CD4-positive, alpha-beta T cell treated with Interleukin-15 for 4 hours (primary cell): ENCODE measurements at regions not wholly inside any gene's neighbourhood (a gene's known extent, or its start where the extent isn't known, plus 50 kb on each side); places are given as distances from the start of the nearest gene placed in this dataset.
"Not testable (repeated sequence)": the region's sequence is repeated elsewhere in the genome, so short reads cannot be mapped to it uniquely, and the experiment has no call there.

Experiments
- DNase-seq: peaks from one replicate; pipeline ENCODE4 v3.0.0-alpha.2; 2020; ENCODE audit warnings: low spot score

- no peak for DNase-seq
Measured at GRCh38 chr5:155508673-155509072, 495.1 kb downstream of the KIF4B start.

- DNase-seq = no peak
Measured at GRCh38 chr5:155512329-155512728, 498.8 kb downstream of the KIF4B start.

- DNase-seq = no peak
Measured at GRCh38 chr5:155514105-155514563, 500.6 kb downstream of the KIF4B start.

GRCh38 chr5:155522540-155522939, 509.0 kb downstream of the KIF4B start:
- DNase-seq = no peak

GRCh38 chr5:155529362-155529761, 515.8 kb downstream of the KIF4B start:
- DNase-seq = no peak

- no peak for DNase-seq
Measured at GRCh38 chr5:155530046-155530445, 516.5 kb downstream of the KIF4B start.

GRCh38 chr5:155532621-155533311, 519.2 kb downstream of the KIF4B start:
- DNase-seq = no peak

- DNase-seq = no peak
Measured at GRCh38 chr5:155540000-155540595, 526.5 kb downstream of the KIF4B start.

GRCh38 chr5:155546075-155546474, 532.5 kb downstream of the KIF4B start:
- no peak for DNase-seq

- DNase-seq = no peak
Measured at GRCh38 chr5:155554500-155554899, 540.9 kb downstream of the KIF4B start.

- DNase-seq = no peak
Measured at GRCh38 chr5:155556222-155556621, 542.7 kb downstream of the KIF4B start.

- no peak for DNase-seq
Measured at GRCh38 chr5:155556700-155557099, 543.1 kb downstream of the KIF4B start.

- no peak for DNase-seq
Measured at GRCh38 chr5:155562158-155562557, 548.6 kb downstream of the KIF4B start.

GRCh38 chr5:155564541-155564940, 551.0 kb downstream of the KIF4B start:
- no peak for DNase-seq

- DNase-seq = no peak
Measured at GRCh38 chr5:155575861-155576260, 562.3 kb downstream of the KIF4B start.

GRCh38 chr5:155586808-155587207, 573.3 kb downstream of the KIF4B start:
- not testable (repeated sequence) for DNase-seq

GRCh38 chr5:155587458-155587857, 573.9 kb downstream of the KIF4B start:
- no peak for DNase-seq

- no peak for DNase-seq
Measured at GRCh38 chr5:155591273-155591672, 577.7 kb downstream of the KIF4B start.

GRCh38 chr5:155594270-155594669, 580.7 kb downstream of the KIF4B start:
- DNase-seq = no peak

GRCh38 chr5:155595791-155596190, 582.2 kb downstream of the KIF4B start:
- no peak for DNase-seq

- DNase-seq = no peak
Measured at GRCh38 chr5:155598552-155598951, 585.0 kb downstream of the KIF4B start.

- DNase-seq = no peak
Measured at GRCh38 chr5:155605920-155606319, 592.4 kb downstream of the KIF4B start.

GRCh38 chr5:155616779-155617392, 603.3 kb downstream of the KIF4B start:
- DNase-seq = peak; percentile 31
